ENCODE measurements at regions not wholly inside any gene's neighbourhood (a gene's known extent, or its start where the extent isn't known, plus 50 kb on each side); places are given as distances from the start of the nearest gene placed in this dataset.

- intact Hi-C loops (cut with micrococcal nuclease; ENCODE audit: unreplicated experiment), result no loop called here
- BruUV-seq (replicated peaks), result no TSS peak
- Histone ChIP-seq H3K4me1 (ENCODE audit: control insufficient read depth, insufficient read depth, low read length) (no peaks in the 10 kb centered on the region), H3K9me3 (ENCODE audit: control insufficient read depth, insufficient read depth, low read depth, low read length) (no peaks in the 10 kb centered on the region), H3K27ac (ENCODE audit: low read length) (no peak overlapping the region), H3K27me3 (ENCODE audit: control insufficient read depth, insufficient read depth, low read length) (no peaks in the 10 kb centered on the region), H3K4me3 (ENCODE audit: low read depth in 2 of 2, low read length in 2 of 2) (no peak overlapping the region), H3K36me3 (ENCODE audit: control insufficient read depth, insufficient read depth, low read length) (no peaks in the 10 kb centered on the region)
- ChIA-PET CTCF (interaction anchor here (0.6 kb wide), 1 partner anchor 11 kb away, joined by 3 read pairs; no protein-coding TSS in a partner anchor), POLR2A (no interaction called here)
- ATAC-seq (no peak), DNase-seq (ENCODE audit: low read depth, low spot score) (no peak)
- in situ Hi-C loops (cut with HindIII; ENCODE audit: low pct_unique_long_range_greater_than_20kb, low sequenced_read_pairs), result no loop called here
- no peak for TF ChIP-seq CTCF (IDR thresholded peaks at IDR 0.05)
- TF ChIP-seq SIN3A (IDR thresholded peaks at IDR 0.05; ENCODE audit: borderline replicate concordance, insufficient read depth, low read depth, low read length), result no peak
- TF ChIP-seq POLR2AphosphoS5 (IDR thresholded peaks at IDR 0.05; ENCODE audit: low read depth, low read length), result no peak
- TF ChIP-seq REST (IDR thresholded peaks at IDR 0.05; ENCODE audit: insufficient read depth in 1 of 2, low read depth in 2 of 2, low read length in 1 of 2), result no peak
- TF ChIP-seq TCF7L2 (IDR thresholded peaks at IDR 0.05; ENCODE audit: low read depth, low read length), result no peak
These were observed 85.4 kb upstream of the LYZL1 start for GRCh38 chr10:29203432-29203831.

GRCh38 chr10:29204070-29204800 is 84.6 kb upstream of the LYZL1 start:
- CTCF ChIA-PET, result no interaction called here

More at GRCh38 chr10:29204070-29204800, 84.6 kb upstream of the LYZL1 start:
- Histone ChIP-seq H3K9me3 (ENCODE audit: control insufficient read depth, insufficient read depth, low read depth, low read length) (no peaks in the 10 kb centered on the region), H3K27ac (ENCODE audit: low read length) (no peak overlapping the region), H3K4me3 (ENCODE audit: low read depth in 2 of 2, low read length in 2 of 2) (no peak overlapping the region), H3K27me3 (ENCODE audit: control insufficient read depth, insufficient read depth, low read length) (no peaks in the 10 kb centered on the region), H3K36me3 (ENCODE audit: control insufficient read depth, insufficient read depth, low read length) (no peaks in the 10 kb centered on the region), H3K4me1 (ENCODE audit: control insufficient read depth, insufficient read depth, low read length) (no peaks in the 10 kb centered on the region)
- no TSS peak for BruUV-seq (replicated peaks)
- intact Hi-C loops (cut with micrococcal nuclease; ENCODE audit: unreplicated experiment) (no loop called here), in situ Hi-C loops (cut with HindIII; ENCODE audit: low pct_unique_long_range_greater_than_20kb, low sequenced_read_pairs) (no loop called here)
- DNase-seq (ENCODE audit: low read depth, low spot score) (no peak), ATAC-seq (no peak)
- no peak for TF ChIP-seq CTCF (IDR thresholded peaks at IDR 0.05)
- TF ChIP-seq REST (IDR thresholded peaks at IDR 0.05; ENCODE audit: insufficient read depth in 1 of 2, low read depth in 2 of 2, low read length in 1 of 2), result no peak
- TF ChIP-seq SIN3A (IDR thresholded peaks at IDR 0.05; ENCODE audit: borderline replicate concordance, insufficient read depth, low read depth, low read length), result no peak
- TF ChIP-seq POLR2AphosphoS5 (IDR thresholded peaks at IDR 0.05; ENCODE audit: low read depth, low read length), result no peak
- no peak for TF ChIP-seq TCF7L2 (IDR thresholded peaks at IDR 0.05; ENCODE audit: low read depth, low read length)
- POLR2A ChIA-PET, result no interaction called here

Data from Panc1 (cell line).